Testis (tissue), 2 donors: ENCODE measurements at regions not wholly inside any gene's neighbourhood (a gene's known extent, or its start where the extent isn't known, plus 50 kb on each side); places are given as distances from the start of the nearest gene placed in this dataset.

Source experiments
- CTCF ChIP-seq, 3 experiments: fragments of 450-650 bp in 2 of 3; fragments of 200-600 bp in 1 of 3; sonication (generic) in 1 of 3; IDR thresholded peaks; one replicate each; pipeline ENCODE4 v1.5.1; 2016 to 2019; ENCODE audit warnings: antibody characterized with exemption in 3 of 3, mild to moderate bottlenecking in 2 of 3, moderate library complexity in 1 of 3
- POLR2A ChIP-seq: fragments of 450-650 bp; IDR thresholded peaks from one replicate; pipeline ENCODE4 v1.6.1; 2017; ENCODE audit warnings: antibody characterized with exemption, mild to moderate bottlenecking, moderate library complexity

- no peak for TF ChIP-seq CTCF (IDR thresholded peaks at IDR 0.05)
- TF ChIP-seq POLR2A, result no peak
Observed at GRCh38 chr15:62532367-62532766, 367.3 kb upstream of the C2CD4B start.
